Activated T-helper 1 cell treated with anti-CD3 and anti-CD28 coated beads, Interleukin-12 subunit alpha, Interleukin-12 subunit beta, Interleukin-2, Interleukin-4 antibody, amounts not matched to agents 30 ng/mL and 10 ng/mL and 1 ng/mL, durations not matched to agents 14 hours and 24 hours and 36 hours (primary cell): ENCODE measurements at regions not wholly inside any gene's neighbourhood (a gene's known extent, or its start where the extent isn't known, plus 50 kb on each side); places are given as distances from the start of the nearest gene placed in this dataset.

Experiments used
- DNase-seq: peaks from one replicate; pipeline ENCODE4 v3.0.0; 2021; ENCODE audit warnings: low spot score
- H3K27ac Mint-ChIP-seq: one replicate; pipeline ENCODE4 v1.8.0; 2021; ENCODE audit warnings: mild to moderate bottlenecking, mixed read lengths
- H3K27me3 Mint-ChIP-seq: one replicate; pipeline ENCODE4 v1.8.0; 2022; ENCODE audit warnings: mild to moderate bottlenecking, moderate library complexity, mixed read lengths; ENCODE audit not compliant: insufficient read depth
- H3K36me3 Mint-ChIP-seq: one replicate; pipeline ENCODE4 v1.8.0; 2021; ENCODE audit warnings: low read depth, mixed read lengths
- H3K4me1 Mint-ChIP-seq: one replicate; pipeline ENCODE4 v1.8.0; 2021; ENCODE audit warnings: low read depth, mixed read lengths
- H3K4me3 Mint-ChIP-seq: one replicate; pipeline ENCODE4 v1.8.0; 2021; ENCODE audit warnings: mild to moderate bottlenecking, moderate library complexity, mixed read lengths
- H3K9me3 Mint-ChIP-seq: one replicate; pipeline ENCODE4 v1.8.0; 2021; ENCODE audit warnings: mixed read lengths
- intact Hi-C: fragments of 100-400 bp; cut with micrococcal nuclease; formaldehyde crosslinking; loops from one replicate; pipeline ENCODE4 v1.15.1; 2024

GRCh38 chr11:70885281-70886231 is 366.8 kb downstream of the SHANK2 start:
- Mint-ChIP-seq H3K4me3 (no peak overlapping the region), H3K36me3 (no peaks in the 10 kb centered on the region), H3K9me3 (no peaks in the 10 kb centered on the region), H3K4me1 (no peaks in the 10 kb centered on the region), H3K27ac (no peak overlapping the region), H3K27me3 (peaks cover 2% of the 10 kb centered on the region)
- no peak for DNase-seq
- intact Hi-C loops, result no loop called here

- intact Hi-C loops, result no loop called here
- Mint-ChIP-seq H3K4me3 (no peak overlapping the region), H3K27me3 (peaks cover 2% of the 10 kb centered on the region), H3K9me3 (no peaks in the 10 kb centered on the region), H3K4me1 (no peaks in the 10 kb centered on the region), H3K27ac (no peak overlapping the region), H3K36me3 (no peaks in the 10 kb centered on the region)
- no peak for DNase-seq
These were observed 366.1 kb downstream of the SHANK2 start for GRCh38 chr11:70886256-70886655.

- Mint-ChIP-seq H3K9me3 (no peaks in the 10 kb centered on the region), H3K4me1 (no peaks in the 10 kb centered on the region), H3K4me3 (no peak overlapping the region), H3K27me3 (peaks cover 2% of the 10 kb centered on the region), H3K27ac (no peak overlapping the region), H3K36me3 (no peaks in the 10 kb centered on the region)
- intact Hi-C loops, result no loop called here
- no peak for DNase-seq
These were observed 365.5 kb downstream of the SHANK2 start for GRCh38 chr11:70886676-70887541.

GRCh38 chr11:70887542-70887827 is 364.9 kb downstream of the SHANK2 start:
- DNase-seq, result no peak
- H3K4me3 Mint-ChIP-seq, result no peak overlapping the region
- peaks cover 2% of the 10 kb centered on the region for H3K27me3 Mint-ChIP-seq
- H3K9me3 Mint-ChIP-seq, result no peaks in the 10 kb centered on the region
- no peaks in the 10 kb centered on the region for H3K4me1 Mint-ChIP-seq
- intact Hi-C loops, result no loop called here
- H3K27ac Mint-ChIP-seq, result no peak overlapping the region
- H3K36me3 Mint-ChIP-seq, result no peaks in the 10 kb centered on the region

- Mint-ChIP-seq H3K4me1 (no peaks in the 10 kb centered on the region), H3K4me3 (no peak overlapping the region), H3K27ac (no peak overlapping the region), H3K36me3 (no peaks in the 10 kb centered on the region), H3K9me3 (no peaks in the 10 kb centered on the region), H3K27me3 (peaks cover 2% of the 10 kb centered on the region)
- no peak for DNase-seq
- intact Hi-C loops, result no loop called here
These were observed 364.3 kb downstream of the SHANK2 start for GRCh38 chr11:70888061-70888460.

- no peak for DNase-seq
- Mint-ChIP-seq H3K9me3 (no peaks in the 10 kb centered on the region), H3K4me1 (no peaks in the 10 kb centered on the region), H3K4me3 (no peak overlapping the region), H3K27ac (no peak overlapping the region), H3K27me3 (peaks cover 2% of the 10 kb centered on the region), H3K36me3 (no peaks in the 10 kb centered on the region)
- intact Hi-C loops, result no loop called here
These were observed 363.0 kb downstream of the SHANK2 start for GRCh38 chr11:70889411-70889810.

- H3K36me3 Mint-ChIP-seq, result no peaks in the 10 kb centered on the region
- intact Hi-C loops, result no loop called here
- DNase-seq, result no peak
- peaks cover 2% of the 10 kb centered on the region for H3K27me3 Mint-ChIP-seq
- peaks cover 11% of the 10 kb centered on the region for H3K9me3 Mint-ChIP-seq
- H3K27ac Mint-ChIP-seq, result no peak overlapping the region
- no peak overlapping the region for H3K4me3 Mint-ChIP-seq
- no peaks in the 10 kb centered on the region for H3K4me1 Mint-ChIP-seq
These were observed 360.5 kb downstream of the SHANK2 start for GRCh38 chr11:70891844-70892380.

- peaks cover 19% of the 10 kb centered on the region for H3K9me3 Mint-ChIP-seq
- peaks cover 2% of the 10 kb centered on the region for H3K27me3 Mint-ChIP-seq
- no peak for DNase-seq
- intact Hi-C loops, result no loop called here
- no peak overlapping the region for H3K4me3 Mint-ChIP-seq
- no peaks in the 10 kb centered on the region for H3K36me3 Mint-ChIP-seq
- no peak overlapping the region for H3K27ac Mint-ChIP-seq
- H3K4me1 Mint-ChIP-seq, result no peaks in the 10 kb centered on the region
These were observed 359.5 kb downstream of the SHANK2 start for GRCh38 chr11:70892889-70893288.

- intact Hi-C loops, result no loop called here
- no peaks in the 10 kb centered on the region for H3K27me3 Mint-ChIP-seq
These were observed 357.6 kb downstream of the SHANK2 start for GRCh38 chr11:70894566-70895365.

GRCh38 chr11:70895366-70895670 is 357.1 kb downstream of the SHANK2 start:
- Mint-ChIP-seq H3K9me3 (peaks cover 27% of the 10 kb centered on the region), H3K27me3 (no peaks in the 10 kb centered on the region), H3K4me3 (no peak overlapping the region), H3K4me1 (no peaks in the 10 kb centered on the region), H3K36me3 (no peaks in the 10 kb centered on the region), H3K27ac (no peak overlapping the region)
- intact Hi-C loops, result no loop called here
- no peak for DNase-seq

More at GRCh38 chr11:70894566-70895365, 357.6 kb downstream of the SHANK2 start:
- H3K9me3 Mint-ChIP-seq, result peaks cover 27% of the 10 kb centered on the region
- H3K27ac Mint-ChIP-seq, result no peak overlapping the region
- H3K4me1 Mint-ChIP-seq, result no peaks in the 10 kb centered on the region
- no peak for DNase-seq
- H3K36me3 Mint-ChIP-seq, result no peaks in the 10 kb centered on the region
- no peak overlapping the region for H3K4me3 Mint-ChIP-seq

GRCh38 chr11:70897429-70897828 is 354.9 kb downstream of the SHANK2 start:
- intact Hi-C loops, result no loop called here
- Mint-ChIP-seq H3K36me3 (no peaks in the 10 kb centered on the region), H3K9me3 (peaks cover 27% of the 10 kb centered on the region), H3K27me3 (no peaks in the 10 kb centered on the region), H3K4me1 (no peaks in the 10 kb centered on the region), H3K4me3 (no peak overlapping the region), H3K27ac (no peak overlapping the region)
- DNase-seq, result no peak

GRCh38 chr11:70899616-70900015 is 352.8 kb downstream of the SHANK2 start:
- Mint-ChIP-seq H3K27me3 (no peaks in the 10 kb centered on the region), H3K4me1 (no peaks in the 10 kb centered on the region), H3K27ac (no peak overlapping the region), H3K9me3 (peaks cover 27% of the 10 kb centered on the region), H3K36me3 (no peaks in the 10 kb centered on the region), H3K4me3 (no peak overlapping the region)
- DNase-seq, result no peak
- intact Hi-C loops, result no loop called here
